GM18951 (cell line): ENCODE measurements at regions not wholly inside any gene's neighbourhood (a gene's known extent, or its start where the extent isn't known, plus 50 kb on each side); places are given as distances from the start of the nearest gene placed in this dataset.

ENCODE experiments used
- POLR2A ChIP-seq: IDR thresholded peaks from 4 replicates; pipeline ENCODE4 v1.6.1; 2011; ENCODE audit warnings: mild to moderate bottlenecking; ENCODE audit not compliant: insufficient read length, insufficient read depth; ENCODE audit errors: extremely low read depth
- in situ Hi-C: fragments of 300-500 bp; cut with MboI; formaldehyde crosslinking; loops from one replicate; pipeline ENCODE4 v1.12.0; 2022; ENCODE audit warnings: low sequenced_read_pairs, mixed read lengths, inconsistent platforms; ENCODE audit not compliant: unreplicated experiment

DNA sequence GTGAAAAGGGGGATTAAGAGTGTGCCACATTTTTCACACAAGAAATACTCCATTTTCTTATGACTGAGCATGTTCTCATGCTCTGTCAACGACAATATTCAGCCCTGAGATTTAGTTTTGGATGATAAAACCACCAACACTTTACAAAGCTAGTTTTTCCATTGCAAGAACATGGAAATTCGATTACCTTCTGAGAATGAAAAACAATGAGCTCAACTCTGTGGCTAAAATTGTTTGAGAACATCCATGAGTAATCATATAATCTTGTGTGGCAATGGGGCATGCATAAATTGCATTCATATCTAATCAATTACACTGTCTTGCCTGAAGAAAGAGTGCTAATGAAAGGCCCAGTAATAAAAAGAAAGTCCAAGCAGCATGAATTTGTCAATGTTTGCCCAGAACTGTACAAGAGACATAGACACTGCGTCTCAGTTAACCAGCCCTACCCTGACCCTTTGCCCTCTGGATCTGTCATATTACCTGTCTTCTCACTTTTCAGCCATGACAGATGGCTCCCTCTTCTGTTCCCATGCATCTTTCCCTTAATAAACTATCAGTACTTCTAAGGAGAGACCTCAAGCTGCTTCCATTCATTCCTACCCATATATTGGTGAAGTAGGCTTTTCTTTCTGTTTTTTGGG lies 253.4 kb downstream of the FAM76B start:
- no peak for TF ChIP-seq POLR2A
- in situ Hi-C loops = no loop called here

DNA sequence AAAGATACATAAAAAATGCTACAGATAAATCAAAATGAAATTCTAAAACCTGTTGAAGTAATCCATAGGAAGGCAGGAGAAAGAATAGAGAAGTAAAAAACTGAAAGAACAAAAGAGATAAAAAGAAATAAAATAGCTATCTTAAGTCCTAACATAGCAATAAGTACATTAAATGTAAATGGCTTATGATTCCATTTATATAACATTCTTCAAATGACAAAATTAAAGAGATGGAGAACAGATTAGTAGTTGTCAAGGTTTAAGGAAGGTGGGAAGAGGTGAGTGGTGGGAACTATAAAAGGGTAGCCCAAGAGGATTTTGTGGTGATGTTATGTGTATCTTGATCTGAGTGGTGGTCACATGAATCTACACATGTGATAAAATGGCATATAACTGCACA lies 254.8 kb downstream of the FAM76B start:
- TF ChIP-seq POLR2A = no peak
- in situ Hi-C loops = no loop called here

DNA sequence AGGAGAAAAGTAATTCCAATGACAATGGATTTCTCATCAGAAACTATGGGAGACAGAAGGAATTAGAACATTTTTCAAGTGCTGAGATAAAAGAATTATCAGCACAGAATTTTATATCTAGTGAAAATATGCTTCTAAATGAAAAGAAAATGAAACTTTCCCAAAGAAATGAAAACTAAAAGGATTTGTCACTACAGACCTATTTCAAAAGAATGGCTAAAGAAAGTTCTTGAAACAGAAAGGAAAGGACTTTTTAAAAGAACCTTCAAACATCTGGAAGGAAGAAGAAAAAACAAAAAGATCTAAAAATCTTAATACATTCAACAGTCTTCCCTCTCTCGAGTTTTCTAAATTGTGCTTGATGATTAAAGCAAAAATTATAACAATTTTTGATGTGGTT lies 255.4 kb downstream of the FAM76B start:
- TF ChIP-seq POLR2A = no peak
- in situ Hi-C loops = no loop called here

DNA sequence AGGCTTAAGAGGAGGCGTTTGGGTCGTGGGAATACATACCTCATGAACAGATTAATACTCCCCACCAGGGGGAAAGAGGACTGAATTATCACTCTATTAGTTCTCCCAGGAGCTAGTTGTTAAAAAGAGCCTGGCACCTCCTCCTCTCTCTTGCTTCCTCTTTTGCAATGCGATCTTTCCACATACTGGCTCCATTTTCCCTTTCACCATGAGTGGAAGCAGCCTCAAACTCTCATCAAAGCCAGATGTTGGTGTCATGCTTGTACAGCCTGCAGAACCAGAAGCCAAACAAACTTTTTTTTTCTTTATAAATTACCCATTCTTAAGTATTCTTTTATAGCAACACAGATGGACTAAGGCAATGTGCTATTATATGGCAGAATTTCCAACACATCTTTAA lies 258.5 kb downstream of the FAM76B start:
- TF ChIP-seq POLR2A = no peak

DNA sequence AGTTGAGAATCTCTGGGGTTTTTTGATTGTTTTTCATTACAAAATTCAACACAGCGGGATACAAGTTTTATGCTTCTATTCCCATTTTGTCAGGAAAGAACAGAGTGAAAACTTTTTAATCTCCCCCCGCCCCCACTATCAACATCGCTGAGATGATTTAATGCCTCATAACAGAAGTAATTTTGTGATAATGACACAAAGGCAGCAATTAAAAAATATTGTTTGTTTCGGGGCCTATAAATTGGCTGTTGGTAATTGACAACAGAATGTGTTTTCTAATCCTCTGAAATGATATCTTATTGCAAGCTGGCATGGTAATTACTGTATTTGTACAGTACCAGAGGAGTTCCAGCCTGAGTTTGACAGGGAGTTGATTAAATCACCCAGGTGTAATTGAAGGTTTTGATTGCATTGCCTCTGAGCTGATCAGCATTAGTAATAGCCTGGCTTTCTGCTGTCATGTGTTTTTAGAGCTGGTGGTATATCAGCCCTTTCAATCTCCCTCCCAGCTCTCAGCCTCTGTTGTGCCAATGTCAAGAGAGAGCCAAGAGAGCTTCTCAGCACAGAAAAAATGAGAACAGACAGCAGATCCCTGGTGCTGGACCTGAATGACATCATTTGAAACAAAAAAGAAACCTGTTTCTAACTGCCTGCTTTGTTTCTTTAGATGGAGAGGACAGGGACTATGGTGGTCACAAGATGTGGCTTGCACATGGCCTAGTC lies 265.1 kb downstream of the FAM76B start:
- TF ChIP-seq POLR2A = no peak
- in situ Hi-C loops = no loop called here

More for the DNA sequence above, 258.5 kb downstream of the FAM76B start:
- in situ Hi-C loops = no loop called here

DNA sequence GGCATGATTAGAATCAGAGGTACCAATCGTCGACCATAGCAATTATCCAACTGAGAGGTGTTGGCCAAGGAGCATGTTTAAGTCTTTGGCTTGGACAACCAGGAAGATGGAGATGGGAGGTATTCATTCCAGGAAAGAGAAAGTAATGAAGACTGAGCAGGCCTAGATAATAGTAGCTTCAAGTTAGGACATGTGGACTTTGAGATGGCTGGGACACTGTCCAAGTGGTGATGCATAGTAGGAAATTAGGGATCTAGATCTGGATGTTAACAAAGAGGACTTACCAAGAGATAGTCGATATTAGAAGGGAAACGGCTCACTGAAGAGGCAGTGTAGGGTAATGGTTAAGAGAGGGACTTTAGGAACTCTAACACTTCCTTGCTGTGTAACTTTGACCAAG lies 266.7 kb downstream of the FAM76B start:
- in situ Hi-C loops = no loop called here
- TF ChIP-seq POLR2A = no peak

DNA sequence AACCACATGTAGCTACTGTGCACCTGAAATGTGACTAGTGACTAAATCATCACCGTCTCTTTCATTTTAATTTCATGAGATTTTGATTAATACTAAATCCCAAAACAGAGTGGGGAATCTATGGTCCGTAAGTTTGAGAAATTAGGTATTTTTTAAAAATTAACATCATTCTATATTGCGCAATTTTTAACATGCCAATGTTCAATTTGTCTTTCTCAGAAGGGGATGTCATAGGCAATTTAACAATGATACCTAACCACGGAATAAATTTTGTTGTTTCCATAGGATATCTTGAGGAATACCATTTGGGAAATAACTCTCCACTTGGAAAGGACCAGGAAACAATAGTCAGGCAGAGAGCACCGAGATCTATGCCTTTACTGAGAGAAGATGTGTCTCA lies 267.7 kb downstream of the FAM76B start:
- no peak for TF ChIP-seq POLR2A
- in situ Hi-C loops = no loop called here

DNA sequence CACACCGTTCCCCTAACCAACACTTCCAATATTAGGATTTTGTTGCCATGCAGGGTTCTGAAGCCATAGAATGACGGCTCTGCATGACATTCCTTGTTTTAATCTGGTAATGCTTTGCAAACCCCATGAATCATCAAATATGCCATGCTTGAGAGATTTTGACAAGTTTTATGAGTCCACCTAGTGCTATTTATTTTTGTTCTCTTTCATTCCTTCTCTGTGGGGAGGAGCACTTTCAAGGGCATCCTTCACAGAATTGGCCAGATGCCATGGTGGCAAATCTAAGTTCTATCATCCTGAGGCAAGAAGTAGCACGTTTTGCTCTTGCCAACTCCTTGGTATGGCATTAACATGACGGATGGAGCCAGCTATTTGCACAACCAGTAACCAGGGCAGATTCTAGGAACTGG lies 268.4 kb downstream of the FAM76B start:
- in situ Hi-C loops = no loop called here
- TF ChIP-seq POLR2A = no peak

DNA sequence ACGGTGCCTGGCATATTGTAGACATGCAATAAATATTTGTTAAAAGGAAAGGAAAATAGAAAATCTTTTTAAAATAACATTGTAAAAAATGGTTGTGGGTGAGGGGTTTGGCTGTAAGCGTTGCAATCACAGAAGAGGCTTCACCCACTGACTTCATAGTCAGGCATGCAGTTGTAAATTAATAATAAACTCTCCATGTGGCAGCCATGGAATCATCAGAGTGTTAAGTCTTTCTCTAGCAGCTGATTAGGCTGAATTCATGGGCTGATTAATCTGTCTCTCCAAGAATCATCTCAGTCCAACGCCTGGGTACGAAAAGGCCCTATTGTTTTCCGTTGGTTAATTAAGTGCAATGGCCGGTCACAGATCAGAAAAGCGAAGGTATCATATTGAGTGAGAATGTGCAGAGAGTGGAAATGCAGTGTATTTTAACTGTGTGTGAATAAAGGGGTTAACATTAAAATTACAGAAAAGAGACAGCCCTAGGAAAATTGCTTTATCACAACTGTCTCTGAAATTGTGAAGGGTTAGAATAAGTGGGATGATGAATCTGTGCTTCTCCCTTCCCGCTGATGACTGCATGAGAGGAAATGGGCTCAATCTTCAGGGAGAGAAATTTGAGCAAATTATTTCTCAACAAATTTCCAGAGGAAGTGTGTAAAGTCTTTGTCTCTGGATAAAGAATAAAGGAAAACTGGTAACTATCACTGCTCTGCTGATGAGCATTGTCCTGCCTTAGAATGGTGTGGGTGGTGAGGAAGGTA lies 269.0 kb downstream of the FAM76B start:
- TF ChIP-seq POLR2A = no peak
- in situ Hi-C loops = no loop called here

DNA sequence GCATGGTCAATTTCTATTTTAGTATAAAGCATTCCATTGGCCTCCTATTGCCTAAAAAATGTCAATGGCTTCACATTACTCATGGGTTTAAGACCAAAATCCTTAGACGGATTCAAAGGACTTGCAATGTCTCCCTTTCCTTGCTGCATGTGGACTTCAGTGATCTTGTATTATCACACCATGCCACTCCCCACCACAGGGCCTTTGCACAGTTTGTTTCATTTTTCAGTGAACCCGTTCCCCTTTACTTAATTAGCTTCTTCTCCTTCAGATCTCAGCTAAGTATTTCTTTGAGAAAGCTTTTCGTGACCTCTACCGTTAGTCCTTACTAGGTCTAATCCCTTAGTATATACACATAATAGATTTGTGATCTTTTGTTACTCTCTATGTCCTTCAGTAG lies 269.7 kb downstream of the FAM76B start:
- in situ Hi-C loops = no loop called here
- no peak for TF ChIP-seq POLR2A

DNA sequence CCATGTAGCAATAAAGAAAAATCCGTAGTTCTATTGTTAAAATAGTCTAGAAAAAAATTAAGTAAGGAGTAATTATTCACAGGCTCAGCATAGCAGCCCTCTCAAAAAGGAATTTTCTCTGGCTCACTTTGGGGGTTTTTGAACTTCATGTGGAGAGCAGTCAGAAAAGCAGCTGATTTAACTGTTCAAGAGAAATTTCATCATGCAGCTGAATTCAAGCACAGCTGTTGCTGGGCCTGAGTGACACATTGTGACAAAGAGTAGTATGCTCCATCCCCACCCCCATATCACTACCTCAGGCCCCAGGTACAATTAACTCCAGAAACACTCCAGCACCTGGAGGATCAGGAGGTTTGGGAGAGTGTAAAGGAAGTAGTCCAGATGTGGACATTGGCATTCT lies 272.1 kb downstream of the FAM76B start:
- in situ Hi-C loops = no loop called here
- TF ChIP-seq POLR2A = no peak

DNA sequence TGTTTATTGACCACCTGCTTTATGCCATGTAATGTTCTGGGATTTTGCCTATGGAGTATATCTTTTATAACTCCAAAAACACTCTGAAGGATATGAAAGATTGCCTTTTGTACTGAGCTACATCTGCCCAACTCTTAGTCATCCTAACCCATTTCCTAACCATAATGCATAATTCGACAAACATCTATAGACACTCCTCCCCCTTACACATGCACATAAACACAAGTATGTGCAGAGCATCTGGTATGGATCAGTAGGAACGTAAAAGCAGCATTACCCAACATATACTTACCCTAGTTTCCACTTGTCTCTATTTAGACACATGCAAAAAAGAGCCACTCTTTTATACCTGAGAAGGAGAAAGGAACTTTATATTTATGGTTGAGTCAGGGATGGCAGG lies 272.8 kb downstream of the FAM76B start:
- no peak for TF ChIP-seq POLR2A
- in situ Hi-C loops = no loop called here

DNA sequence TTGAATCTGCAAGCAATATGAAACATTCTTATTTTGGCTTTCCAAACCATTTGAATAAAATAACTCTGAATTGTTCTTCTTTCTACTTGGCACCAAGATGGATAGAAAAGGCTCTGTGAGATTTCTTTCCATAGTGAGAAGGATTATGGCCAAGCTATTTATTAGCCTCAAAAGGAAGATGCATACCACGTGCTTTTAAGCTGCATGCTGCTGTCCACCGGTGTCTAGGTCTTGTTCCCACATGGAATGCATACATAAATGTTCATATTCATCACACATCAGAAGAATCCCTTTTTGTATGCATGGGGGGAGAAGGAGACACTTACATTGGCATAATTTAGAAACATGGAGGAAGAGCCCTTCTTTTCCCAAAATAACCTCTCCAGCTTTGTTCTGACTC lies 273.4 kb downstream of the FAM76B start:
- in situ Hi-C loops = no loop called here
- TF ChIP-seq POLR2A = no peak

DNA sequence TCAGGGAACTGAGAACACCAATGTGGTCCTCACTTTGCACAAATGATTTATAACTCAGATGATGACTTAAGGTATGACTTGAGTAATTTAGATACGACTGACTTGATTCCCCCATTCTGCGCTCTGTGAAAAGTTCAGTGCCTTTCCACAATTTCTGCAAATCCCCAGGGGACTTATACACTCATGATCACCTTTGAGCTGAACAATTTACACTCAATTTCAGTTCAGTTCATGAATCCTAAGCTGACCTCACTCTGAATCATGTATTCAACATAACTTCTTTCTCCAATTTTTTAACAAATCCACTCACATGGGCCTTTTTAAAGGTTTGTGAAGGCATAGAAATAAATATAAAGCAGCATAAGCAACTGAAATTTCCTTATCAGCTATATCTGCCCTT lies 274.2 kb downstream of the FAM76B start:
- TF ChIP-seq POLR2A = no peak
- in situ Hi-C loops = no loop called here

DNA sequence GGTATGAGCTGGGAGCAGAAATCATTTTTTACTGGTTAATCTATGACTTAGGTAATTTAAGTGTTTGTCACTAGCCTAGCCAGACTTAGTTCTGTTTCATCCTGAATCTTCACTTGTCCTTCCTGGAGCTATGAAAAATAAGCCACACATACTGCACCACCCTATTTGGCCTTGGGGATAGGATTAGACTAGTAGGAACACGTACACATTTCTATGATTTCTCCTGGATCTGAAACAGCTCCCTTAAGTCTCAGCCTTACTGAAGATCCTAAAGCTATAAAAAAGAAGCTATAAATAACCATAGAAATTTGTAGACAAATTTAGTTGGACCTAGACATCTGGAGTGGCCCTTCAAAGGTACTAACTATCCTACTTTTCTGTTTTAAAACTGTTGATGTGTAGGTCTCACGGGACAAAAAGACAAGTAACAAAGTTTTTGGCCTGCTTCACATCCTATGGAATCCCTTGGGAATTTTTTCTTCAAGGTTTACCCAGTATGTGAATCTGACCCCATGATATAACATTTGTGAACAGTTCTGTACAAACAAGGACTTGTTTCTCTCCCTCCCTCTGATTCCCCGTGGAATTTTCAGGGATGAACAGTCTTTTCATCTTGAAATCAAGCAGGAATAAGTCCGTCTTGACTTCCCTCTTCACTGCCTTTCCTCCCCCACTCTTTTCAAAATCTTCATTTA lies 275.0 kb downstream of the FAM76B start:
- no peak for TF ChIP-seq POLR2A
- in situ Hi-C loops = no loop called here
